ENCODE measurements at regions not wholly inside any gene's neighbourhood (a gene's known extent, or its start where the extent isn't known, plus 50 kb on each side); places are given as distances from the start of the nearest gene placed in this dataset.
"Not testable (repeated sequence)": the region's sequence is repeated elsewhere in the genome, so short reads cannot be mapped to it uniquely, and the experiment has no call there.

DNA sequence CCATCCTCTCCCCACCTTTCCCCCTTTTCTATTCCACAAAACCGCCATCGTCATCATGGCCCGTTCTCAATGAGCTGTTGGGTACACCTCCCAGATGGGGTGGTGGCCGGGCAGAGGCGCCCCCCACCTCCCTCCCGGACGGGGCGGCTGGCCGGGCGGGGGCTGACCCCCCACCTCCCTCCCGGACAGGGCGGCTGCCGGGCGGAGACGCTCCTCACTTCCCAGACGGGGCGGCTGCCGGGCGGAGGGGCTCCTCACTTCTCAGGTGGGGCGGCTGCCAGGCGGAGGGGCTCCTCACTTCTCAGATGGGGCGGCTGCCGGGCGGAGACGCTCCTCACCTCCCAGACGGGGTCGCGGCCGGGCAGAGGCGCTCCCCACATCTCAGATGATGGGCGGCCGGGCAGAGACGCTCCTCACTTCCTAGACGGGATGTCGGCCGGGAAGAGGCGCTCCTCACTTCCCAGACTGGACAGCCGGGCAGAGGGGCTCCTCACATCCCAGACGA is 404.4 kb upstream of the BTBD3 start:
- not testable (repeated sequence) for TF ChIP-seq YY1 (IDR thresholded peaks at IDR 0.05; ENCODE audit: insufficient read depth, insufficient replicate concordance, low read depth, low read length)
- TF ChIP-seq, protein P1, sequence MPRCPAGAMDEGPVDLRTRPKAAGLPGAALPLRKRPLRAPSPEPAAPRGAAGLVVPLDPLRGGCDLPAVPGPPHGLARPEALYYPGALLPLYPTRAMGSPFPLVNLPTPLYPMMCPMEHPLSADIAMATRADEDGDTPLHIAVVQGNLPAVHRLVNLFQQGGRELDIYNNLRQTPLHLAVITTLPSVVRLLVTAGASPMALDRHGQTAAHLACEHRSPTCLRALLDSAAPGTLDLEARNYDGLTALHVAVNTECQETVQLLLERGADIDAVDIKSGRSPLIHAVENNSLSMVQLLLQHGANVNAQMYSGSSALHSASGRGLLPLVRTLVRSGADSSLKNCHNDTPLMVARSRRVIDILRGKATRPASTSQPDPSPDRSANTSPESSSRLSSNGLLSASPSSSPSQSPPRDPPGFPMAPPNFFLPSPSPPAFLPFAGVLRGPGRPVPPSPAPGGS (CRISPR knock-in tag; IDR thresholded peaks at IDR 0.05): not testable (repeated sequence)
